ENCODE measurements at regions not wholly inside any gene's neighbourhood (a gene's known extent, or its start where the extent isn't known, plus 50 kb on each side); places are given as distances from the start of the nearest gene placed in this dataset.

GRCh38 chr6:79138146-79138545 is 60.1 kb upstream of the PHIP start:
- no CpG with 5 or more reads among the region's 1 CpG for WGBS (ENCODE audit: extremely low coverage, insufficient read length, low lambda C conversion rate)

More at GRCh38 chr6:79138146-79138545, 60.1 kb upstream of the PHIP start:
- Histone ChIP-seq H4K20me1 (ENCODE audit: control insufficient read depth, insufficient read depth, insufficient read length) (no peaks in the 10 kb centered on the region), H3K9me3 (ENCODE audit: control insufficient read depth, low read depth, low read length) (no peaks in the 10 kb centered on the region), H4K8ac (replicated peaks; ENCODE audit: insufficient read length, low read depth, low read length) (no peak overlapping the region), H3T11ph (ENCODE audit: low read length) (no peak overlapping the region), H3K18ac (ENCODE audit: insufficient read length, low read depth, low read length) (no peak overlapping the region), H3K27ac (ENCODE audit: insufficient read length, low read depth, low read length) (no peak overlapping the region), H2BK12ac (ENCODE audit: insufficient read length, low read depth, low read length) (no peak overlapping the region), H3K4me1 (ENCODE audit: insufficient read depth, low read length) (no peaks in the 10 kb centered on the region), H2BK15ac (ENCODE audit: low read depth, low read length) (no peak overlapping the region), H2BK5ac (ENCODE audit: insufficient read length, low read length) (no peak overlapping the region), H3K4ac (ENCODE audit: low read depth, low read length) (no peak overlapping the region), H3K23ac (ENCODE audit: insufficient read length, low read depth, low read length) (no peak overlapping the region), H3K23me2 (ENCODE audit: insufficient read length, low read depth, low read length, poor library complexity, severe bottlenecking) (no peaks in the 10 kb centered on the region), H3K56ac (ENCODE audit: insufficient read length, low read depth, low read length) (no peak overlapping the region), H2BK120ac (ENCODE audit: low read depth, low read length, poor library complexity, severe bottlenecking) (no peak overlapping the region), H4K5ac (ENCODE audit: insufficient read length, low read depth, low read length) (no peak overlapping the region), H2AK5ac (ENCODE audit: insufficient read length, low read length) (no peak overlapping the region), H4K91ac (ENCODE audit: insufficient read length, low read depth, low read length) (no peak overlapping the region), H2BK20ac (ENCODE audit: low read depth, low read length, poor library complexity, severe bottlenecking) (no peak overlapping the region), H3K79me2 (ENCODE audit: insufficient read depth, low read length) (no peaks in the 10 kb centered on the region), H2AFZ (ENCODE audit: low read length) (no peak overlapping the region), H3K9ac (ENCODE audit: extremely low read depth, insufficient read length, low read length) (no peak overlapping the region), H3K14ac (ENCODE audit: insufficient read depth, low read length) (no peak overlapping the region), H3K27me3 (ENCODE audit: insufficient read depth, low read length) (no peaks in the 10 kb centered on the region), H3K4me2 (ENCODE audit: insufficient read depth, insufficient read length, low read length) (no peak overlapping the region), H3K79me1 (ENCODE audit: insufficient read depth, low read depth, low read length, poor library complexity, severe bottlenecking) (no peaks in the 10 kb centered on the region)
- no peaks in the 10 kb centered on the region for H3K27me3 Mint-ChIP-seq (ENCODE audit: low read depth)
- peaks cover 20 to 35% (median 26%) of the 10 kb centered on the region in 3 experiments for H3K36me3 Mint-ChIP-seq (ENCODE audit: insufficient read depth in 1 of 3, low read depth in 3 of 3)
- peaks cover 27 to 46% of the 10 kb centered on the region in 2 experiments for H3K9me3 Mint-ChIP-seq
- H3K27ac Mint-ChIP-seq: no peak overlapping the region
- H3K4me1 Mint-ChIP-seq: peaks cover 3 to 4% of the 10 kb centered on the region in 2 experiments
- no peak for TF ChIP-seq CTCF (conservative IDR thresholded peaks at IDR 0.05)
- no peak for DNase-seq
- no peak overlapping the region for H3K4me3 Mint-ChIP-seq
